Medulla oblongata (tissue), 1 donor: ENCODE measurements at regions not wholly inside any gene's neighbourhood (a gene's known extent, or its start where the extent isn't known, plus 50 kb on each side); places are given as distances from the start of the nearest gene placed in this dataset.

Source experiments
- DNase-seq: peaks from one replicate; pipeline ENCODE4 v3.0.0-alpha.2; 2015; ENCODE audit errors: extremely low spot score

GRCh38 chr18:2028986-2029385 is 542.3 kb downstream of the METTL4 start:
- no peak for DNase-seq

- DNase-seq = no peak
Observed at GRCh38 chr18:2030647-2031046, 540.7 kb downstream of the METTL4 start.

GRCh38 chr18:2032036-2032435 is 539.3 kb downstream of the METTL4 start:
- DNase-seq = no peak

- DNase-seq = no peak
Observed at GRCh38 chr18:2035056-2035455, 536.2 kb downstream of the METTL4 start.

GRCh38 chr18:2036086-2036485 is 535.2 kb downstream of the METTL4 start:
- no peak for DNase-seq

- no peak for DNase-seq
Observed at GRCh38 chr18:2040279-2040678, 531.0 kb downstream of the METTL4 start.

GRCh38 chr18:2049986-2050385 is 521.3 kb downstream of the METTL4 start:
- DNase-seq = no peak

GRCh38 chr18:2050702-2051201 is 520.6 kb downstream of the METTL4 start:
- no peak for DNase-seq

GRCh38 chr18:2053490-2054089 is 517.7 kb downstream of the METTL4 start:
- no peak for DNase-seq

GRCh38 chr18:2059336-2059735 is 512.0 kb downstream of the METTL4 start:
- DNase-seq = no peak

- no peak for DNase-seq
Observed at GRCh38 chr18:2060086-2060485, 511.2 kb downstream of the METTL4 start.

- DNase-seq = no peak
Observed at GRCh38 chr18:2070631-2071030, 500.7 kb downstream of the METTL4 start.

- DNase-seq = no peak
Observed at GRCh38 chr18:2075499-2075898, 495.8 kb downstream of the METTL4 start.

- no peak for DNase-seq
Observed at GRCh38 chr18:2082676-2083075, 488.6 kb downstream of the METTL4 start.

GRCh38 chr18:2083691-2084090 is 487.6 kb downstream of the METTL4 start:
- DNase-seq = no peak

- DNase-seq = no peak
Observed at GRCh38 chr18:2086439-2086838, 484.9 kb downstream of the METTL4 start.

- no peak for DNase-seq
Observed at GRCh38 chr18:2087877-2088673, 483.2 kb downstream of the METTL4 start.

GRCh38 chr18:2089396-2089795 is 481.9 kb downstream of the METTL4 start:
- DNase-seq = no peak

- no peak for DNase-seq
Observed at GRCh38 chr18:2091937-2092336, 479.4 kb downstream of the METTL4 start.

- DNase-seq = no peak
Observed at GRCh38 chr18:2096551-2096950, 474.8 kb downstream of the METTL4 start.

- no peak for DNase-seq
Observed at GRCh38 chr18:2100694-2101213, 470.6 kb downstream of the METTL4 start.

GRCh38 chr18:2102022-2102421 is 469.3 kb downstream of the METTL4 start:
- DNase-seq = no peak

- DNase-seq = no peak
Observed at GRCh38 chr18:2103299-2103698, 468.0 kb downstream of the METTL4 start.
